HG02763 (cell line): ENCODE measurements at regions not wholly inside any gene's neighbourhood (a gene's known extent, or its start where the extent isn't known, plus 50 kb on each side); places are given as distances from the start of the nearest gene placed in this dataset.

Experiments used
- ATAC-seq: cut with Tn5 transposase; IDR thresholded peaks from one replicate; pipeline ENCODE4 v1.9.1; 2021; ENCODE audit warnings: mild to moderate bottlenecking, moderate library complexity; ENCODE audit not compliant: unreplicated experiment

GRCh38 chr1:68551459-68551858, 54.6 kb upstream of the DEPDC1 start:
- no peak for ATAC-seq

GRCh38 chr1:68558321-68559026, 61.6 kb upstream of the DEPDC1 start:
- no peak for ATAC-seq

GRCh38 chr1:68565923-68566322, 69.0 kb upstream of the DEPDC1 start:
- ATAC-seq, result no peak

GRCh38 chr1:68570871-68571270, 74.0 kb upstream of the DEPDC1 start:
- no peak for ATAC-seq

GRCh38 chr1:68571454-68572235, 74.8 kb upstream of the DEPDC1 start:
- no peak for ATAC-seq

- no peak for ATAC-seq
Measured at GRCh38 chr1:68585351-68585750, 88.5 kb upstream of the DEPDC1 start.

GRCh38 chr1:68586766-68587165, 89.9 kb upstream of the DEPDC1 start:
- ATAC-seq, result no peak

GRCh38 chr1:68588304-68588703, 91.4 kb upstream of the DEPDC1 start:
- no peak for ATAC-seq

GRCh38 chr1:68590473-68590872, 93.6 kb upstream of the DEPDC1 start:
- no peak for ATAC-seq

GRCh38 chr1:68594851-68595250, 98.0 kb upstream of the DEPDC1 start:
- no peak for ATAC-seq

- ATAC-seq, result no peak
Measured at GRCh38 chr1:68600049-68600661, 103.3 kb upstream of the DEPDC1 start.

- no peak for ATAC-seq
Measured at GRCh38 chr1:68608289-68608688, 111.4 kb upstream of the DEPDC1 start.

GRCh38 chr1:68615312-68615711, 118.4 kb upstream of the DEPDC1 start:
- ATAC-seq, result no peak

GRCh38 chr1:68617942-68618341, 121.1 kb upstream of the DEPDC1 start:
- no peak for ATAC-seq

GRCh38 chr1:68620571-68620970, 123.7 kb upstream of the DEPDC1 start:
- ATAC-seq, result no peak

GRCh38 chr1:68623700-68624099, 126.8 kb upstream of the DEPDC1 start:
- no peak for ATAC-seq

- no peak for ATAC-seq
Measured at GRCh38 chr1:68624233-68624632, 127.4 kb upstream of the DEPDC1 start.

- ATAC-seq, result no peak
Measured at GRCh38 chr1:68625624-68626023, 128.7 kb upstream of the DEPDC1 start.

GRCh38 chr1:68633141-68633919, 136.4 kb upstream of the DEPDC1 start:
- no peak for ATAC-seq

- ATAC-seq, result no peak
Measured at GRCh38 chr1:68644504-68644903, 147.6 kb upstream of the DEPDC1 start.

GRCh38 chr1:68651115-68651514, 154.2 kb upstream of the DEPDC1 start:
- no peak for ATAC-seq
